Trophoblast cell (in vitro differentiated cells and primary cell): ENCODE measurements at regions not wholly inside any gene's neighbourhood (a gene's known extent, or its start where the extent isn't known, plus 50 kb on each side); places are given as distances from the start of the nearest gene placed in this dataset.

Source experiments
- DNase-seq, 2 donors: peaks; one replicate each; pipeline ENCODE4 v3.0.0-alpha.2; 2016
- H2AFZ ChIP-seq: 2 replicates; pipeline ENCODE4 v1.6.1; 2013; ENCODE audit warnings: low read length, moderate library complexity, mild to moderate bottlenecking; ENCODE audit not compliant: insufficient read depth, poor library complexity
- H2AK5ac ChIP-seq: 2 replicates; pipeline ENCODE4 v1.6.1; 2013; ENCODE audit warnings: mild to moderate bottlenecking, low read length
- H2BK120ac ChIP-seq: 2 replicates; pipeline ENCODE4 v1.6.1; 2013; ENCODE audit warnings: low read length, mild to moderate bottlenecking, moderate library complexity; ENCODE audit not compliant: insufficient read depth, poor library complexity
- H2BK12ac ChIP-seq: 2 replicates; pipeline ENCODE4 v1.6.1; 2013; ENCODE audit warnings: mild to moderate bottlenecking, low read length, moderate library complexity
- H2BK5ac ChIP-seq: 2 replicates; pipeline ENCODE4 v1.6.1; 2013; ENCODE audit warnings: low read length, low read depth, moderate library complexity, mild to moderate bottlenecking; ENCODE audit not compliant: poor library complexity
- H3K14ac ChIP-seq: 2 replicates; pipeline ENCODE4 v1.6.1; 2013; ENCODE audit warnings: mild to moderate bottlenecking, low read length
- H3K18ac ChIP-seq: 2 replicates; pipeline ENCODE4 v1.6.1; 2013; ENCODE audit warnings: mild to moderate bottlenecking, low read length
- H3K23ac ChIP-seq: 2 replicates; pipeline ENCODE4 v1.6.1; 2013; ENCODE audit warnings: low read length
- H3K27ac ChIP-seq: 2 replicates; pipeline ENCODE4 v1.5.1; 2013; ENCODE audit warnings: low read depth, mild to moderate bottlenecking, inconsistent platforms, low read length, moderate library complexity
- H3K27me3 ChIP-seq: 2 replicates; pipeline ENCODE4 v1.6.1; 2013; ENCODE audit warnings: inconsistent platforms, mild to moderate bottlenecking, low read length, moderate library complexity; ENCODE audit not compliant: insufficient read depth
- H3K36me3 ChIP-seq, 2 experiments: 1 replicate in 1 of 2; 2 replicates in 1 of 2; pipeline ENCODE4 v1.6.1; 2013; ENCODE audit warnings: low read length in 2 of 2, mild to moderate bottlenecking in 2 of 2, moderate library complexity in 1 of 2; ENCODE audit not compliant: insufficient read depth in 2 of 2, control insufficient read depth in 1 of 2
- H3K4ac ChIP-seq: 2 replicates; pipeline ENCODE4 v1.6.1; 2013; ENCODE audit warnings: low read depth, mild to moderate bottlenecking, low read length, moderate library complexity
- H3K4me1 ChIP-seq, 2 experiments: 1 replicate in 1 of 2; 2 replicates in 1 of 2; pipeline ENCODE4 v1.6.1; 2013; ENCODE audit warnings: low read length in 2 of 2, mild to moderate bottlenecking in 2 of 2, moderate library complexity in 1 of 2; ENCODE audit not compliant: insufficient read depth in 2 of 2, control insufficient read depth in 1 of 2
- H3K4me2 ChIP-seq: 2 replicates; pipeline ENCODE4 v1.6.1; 2013; ENCODE audit warnings: inconsistent platforms, mild to moderate bottlenecking, low read length, moderate library complexity
- H3K4me3 ChIP-seq: 2 replicates; pipeline ENCODE4 v1.5.1; 2013; ENCODE audit warnings: mild to moderate bottlenecking, low read depth, low read length, inconsistent platforms
- H3K79me1 ChIP-seq: one replicate; pipeline ENCODE4 v1.6.1; 2013; ENCODE audit warnings: low read length
- H3K79me2 ChIP-seq: 2 replicates; pipeline ENCODE4 v1.6.1; 2013; ENCODE audit warnings: low read length, mild to moderate bottlenecking; ENCODE audit not compliant: control insufficient read depth, insufficient read depth, poor library complexity
- H3K9ac ChIP-seq: 2 replicates; pipeline ENCODE4 v1.6.1; 2013; ENCODE audit warnings: mild to moderate bottlenecking, low read length
- H3K9me3 ChIP-seq: 2 replicates; pipeline ENCODE4 v1.6.1; 2013; ENCODE audit warnings: low read depth, mild to moderate bottlenecking, control low read depth, inconsistent platforms, low read length; ENCODE audit not compliant: insufficient read depth
- H4K12ac ChIP-seq: 2 replicates; pipeline ENCODE4 v1.6.1; 2013; ENCODE audit warnings: low read depth, mild to moderate bottlenecking, low read length, moderate library complexity
- H4K8ac ChIP-seq: 2 replicates; pipeline ENCODE4 v1.6.1; 2013; ENCODE audit warnings: low read depth, mild to moderate bottlenecking, low read length, moderate library complexity
- H4K91ac ChIP-seq: one replicate; pipeline ENCODE4 v1.6.1; 2013; ENCODE audit warnings: low read depth, mild to moderate bottlenecking, low read length, moderate library complexity
- WGBS: extraction: QIAGEN DNeasy Blood & Tissue Kit; methylation state at CpG from one replicate; pipeline ENCODE4 v1.1.7; 2013; ENCODE audit warnings: missing lambda C conversion rate; ENCODE audit not compliant: insufficient read length, insufficient coverage; ENCODE audit errors: extremely low coverage; 5-methylcytosine and 5-hydroxymethylcytosine counted together

GRCh38 chr7:12995912-12996469, 308.6 kb downstream of the ARL4A start:
- H3K27ac ChIP-seq = no peak overlapping the region
- no peak overlapping the region for H3K23ac ChIP-seq
- no peak overlapping the region for H3K4ac ChIP-seq
- no peak overlapping the region for H4K91ac ChIP-seq
- no peak overlapping the region for H2AFZ ChIP-seq
- no peak overlapping the region for H2BK5ac ChIP-seq
- no peak overlapping the region for H3K18ac ChIP-seq
- H4K12ac ChIP-seq = no peak overlapping the region
- H3K4me2 ChIP-seq = no peak overlapping the region
- no peak overlapping the region for H3K4me3 ChIP-seq
- no peaks in the 10 kb centered on the region for H3K36me3 ChIP-seq
- H3K9me3 ChIP-seq = no peaks in the 10 kb centered on the region
- no CpG with 5 or more reads among the region's 2 CpGs for WGBS
- no peak overlapping the region for H3K9ac ChIP-seq
- H3K79me2 ChIP-seq = no peaks in the 10 kb centered on the region
- no peaks in the 10 kb centered on the region for H3K4me1 ChIP-seq
- H3K79me1 ChIP-seq = no peaks in the 10 kb centered on the region
- H2AK5ac ChIP-seq = no peak overlapping the region
- H3K14ac ChIP-seq = no peak overlapping the region
- H2BK120ac ChIP-seq = no peak overlapping the region
- no peak overlapping the region for H2BK12ac ChIP-seq
- no peak overlapping the region for H4K8ac ChIP-seq
- DNase-seq = no peak
- H3K27me3 ChIP-seq = no peaks in the 10 kb centered on the region

DNA sequence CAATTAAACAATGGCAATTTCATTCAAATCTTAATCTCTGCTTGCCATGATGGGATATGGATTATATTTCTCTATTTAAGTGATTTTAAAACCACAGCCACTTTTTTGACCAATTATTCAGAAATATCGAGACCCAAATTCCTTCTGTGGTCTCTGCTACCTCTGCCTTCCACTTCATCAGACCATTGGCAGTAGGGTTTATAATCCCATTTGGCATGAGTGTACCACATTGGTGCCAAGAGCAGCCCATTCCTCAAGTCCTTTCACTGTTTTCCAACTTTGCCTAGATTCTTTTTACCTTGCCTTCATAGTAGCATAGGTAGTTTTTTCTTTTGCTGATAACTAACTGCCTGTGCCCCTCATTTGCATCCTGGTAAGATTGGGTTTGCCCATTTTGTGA, 319.9 kb downstream of the ARL4A start:
- Histone ChIP-seq H2BK120ac (no peak overlapping the region), H4K12ac (no peak overlapping the region), H4K8ac (no peak overlapping the region), H3K9me3 (no peaks in the 10 kb centered on the region), H3K4me2 (no peak overlapping the region), H3K4me3 (no peak overlapping the region), H3K14ac (no peak overlapping the region), H3K4me1 (no peaks in the 10 kb centered on the region), H2AFZ (no peak overlapping the region), H2AK5ac (no peak overlapping the region), H3K23ac (no peak overlapping the region), H3K79me1 (no peaks in the 10 kb centered on the region), H3K79me2 (no peaks in the 10 kb centered on the region), H3K18ac (no peak overlapping the region), H2BK12ac (no peak overlapping the region), H3K4ac (no peak overlapping the region), H3K27me3 (no peaks in the 10 kb centered on the region), H3K36me3 (no peaks in the 10 kb centered on the region), H4K91ac (no peak overlapping the region), H2BK5ac (no peak overlapping the region), H3K9ac (no peak overlapping the region), H3K27ac (no peak overlapping the region)
- no peak for DNase-seq
- no CpG with 5 or more reads among the region's 1 CpG for WGBS

GRCh38 chr7:13009517-13009916, 322.1 kb downstream of the ARL4A start:
- Histone ChIP-seq H2BK120ac (no peak overlapping the region), H3K9me3 (no peaks in the 10 kb centered on the region), H3K27ac (no peak overlapping the region), H3K23ac (no peak overlapping the region), H4K91ac (no peak overlapping the region), H4K8ac (no peak overlapping the region), H3K4me1 (no peaks in the 10 kb centered on the region), H2AK5ac (no peak overlapping the region), H3K79me1 (no peaks in the 10 kb centered on the region), H2BK5ac (no peak overlapping the region), H3K14ac (no peak overlapping the region), H4K12ac (no peak overlapping the region), H3K9ac (no peak overlapping the region), H3K36me3 (no peaks in the 10 kb centered on the region), H3K79me2 (no peaks in the 10 kb centered on the region), H3K4me3 (no peak overlapping the region), H2BK12ac (no peak overlapping the region), H3K4me2 (no peak overlapping the region), H3K18ac (no peak overlapping the region), H2AFZ (no peak overlapping the region), H3K4ac (no peak overlapping the region), H3K27me3 (no peaks in the 10 kb centered on the region)
- DNase-seq = no peak
- no CpG with 5 or more reads among the region's 3 CpGs for WGBS

- H3K79me1 ChIP-seq = peaks cover 4% of the 10 kb centered on the region
- H2BK120ac ChIP-seq = no peak overlapping the region
- WGBS = no CpG with 5 or more reads among the region's 2 CpGs
- no peak overlapping the region for H3K4ac ChIP-seq
- H3K79me2 ChIP-seq = no peaks in the 10 kb centered on the region
- no peak overlapping the region for H3K4me2 ChIP-seq
- H3K9me3 ChIP-seq = no peaks in the 10 kb centered on the region
- H3K14ac ChIP-seq = no peak overlapping the region
- no peak overlapping the region for H4K8ac ChIP-seq
- DNase-seq = no peak
- H3K23ac ChIP-seq = no peak overlapping the region
- no peak overlapping the region for H2BK12ac ChIP-seq
- no peaks in the 10 kb centered on the region for H3K36me3 ChIP-seq
- H3K27ac ChIP-seq = no peak overlapping the region
- no peak overlapping the region for H3K4me3 ChIP-seq
- no peak overlapping the region for H2AFZ ChIP-seq
- no peak overlapping the region for H2BK5ac ChIP-seq
- H4K12ac ChIP-seq = no peak overlapping the region
- H3K27me3 ChIP-seq = no peaks in the 10 kb centered on the region
- H4K91ac ChIP-seq = no peak overlapping the region
- H3K9ac ChIP-seq = no peak overlapping the region
- peaks cover 0 to 4% of the 10 kb centered on the region in 2 experiments for H3K4me1 ChIP-seq
- H2AK5ac ChIP-seq = no peak overlapping the region
- H3K18ac ChIP-seq = no peak overlapping the region
Observed at GRCh38 chr7:13014011-13014410, 326.6 kb downstream of the ARL4A start.
